ENCODE measurements at regions not wholly inside any gene's neighbourhood (a gene's known extent, or its start where the extent isn't known, plus 50 kb on each side); places are given as distances from the start of the nearest gene placed in this dataset.

- TF ChIP-seq NR2C2 (CRISPR knock-in tag; IDR thresholded peaks at IDR 0.05) (no peak), CTCF (IDR thresholded peaks at IDR 0.05) (no peak), ARID4B (CRISPR knock-in tag; IDR thresholded peaks at IDR 0.05; ENCODE audit: borderline replicate concordance) (no peak), STAT6 (CRISPR knock-in tag; conservative IDR thresholded peaks at IDR 0.05; ENCODE audit: low read depth) (no peak), SMAD3 (CRISPR knock-in tag; IDR thresholded peaks at IDR 0.05; ENCODE audit: borderline replicate concordance) (no peak)
Observed at GRCh38 chr1:191358724-191359123, 799.5 kb upstream of the RGS18 start.
